HG02610 (cell line): ENCODE measurements at regions not wholly inside any gene's neighbourhood (a gene's known extent, or its start where the extent isn't known, plus 50 kb on each side); places are given as distances from the start of the nearest gene placed in this dataset.

Experiments used
- ATAC-seq: cut with Tn5 transposase; IDR thresholded peaks from one replicate; pipeline ENCODE4 v1.9.1; 2021; ENCODE audit warnings: mild to moderate bottlenecking, moderate library complexity; ENCODE audit not compliant: unreplicated experiment

- no peak for ATAC-seq
Observed at GRCh38 chr16:87183647-87184046, 133.5 kb downstream of the C16orf95 start.

- ATAC-seq = no peak
Observed at GRCh38 chr16:87185308-87185707, 131.9 kb downstream of the C16orf95 start.

DNA sequence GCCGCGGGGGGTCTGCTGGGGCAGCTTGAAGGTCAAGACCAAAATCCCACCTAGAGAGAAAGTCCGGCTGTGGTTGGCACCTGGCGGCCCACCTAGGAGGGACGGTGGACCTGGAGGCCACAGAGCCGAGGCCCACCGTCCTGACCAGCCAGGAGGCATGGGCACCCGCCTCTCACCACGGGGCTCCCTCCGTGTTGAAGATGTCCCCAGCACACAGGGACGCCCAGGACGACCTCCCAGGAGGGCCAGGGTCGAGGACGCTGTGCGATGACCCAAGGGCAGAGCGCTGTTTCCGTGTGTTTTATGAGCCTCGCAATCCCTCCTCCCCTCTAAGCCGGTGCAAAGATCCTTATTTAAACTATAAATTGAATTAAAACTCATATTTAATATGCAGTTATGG, 131.2 kb downstream of the C16orf95 start:
- no peak for ATAC-seq

- ATAC-seq = no peak
Observed at GRCh38 chr16:87186446-87186845, 130.7 kb downstream of the C16orf95 start.

- ATAC-seq = no peak
Observed at GRCh38 chr16:87186876-87187533, 130.2 kb downstream of the C16orf95 start.

GRCh38 chr16:87188104-87188503, 129.1 kb downstream of the C16orf95 start:
- no peak for ATAC-seq

DNA sequence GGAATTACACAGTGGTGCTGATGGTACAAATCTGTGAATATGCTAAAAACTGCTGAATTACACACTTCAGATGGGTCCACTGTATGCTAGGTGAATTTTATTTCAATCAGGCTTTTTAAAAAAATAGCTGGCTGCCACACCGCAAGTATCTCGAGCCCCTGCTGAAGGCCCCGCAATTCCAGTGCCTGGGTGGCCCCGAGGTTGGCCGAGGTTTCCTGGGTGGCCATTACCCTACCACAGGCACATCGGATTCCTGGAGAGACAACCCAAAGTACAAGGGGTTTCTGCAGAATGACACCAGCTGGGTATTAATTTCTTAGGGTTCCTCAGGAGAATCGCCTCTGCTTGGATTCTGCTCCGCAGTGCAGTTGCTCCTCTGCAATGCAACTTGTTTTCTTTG, 127.8 kb downstream of the C16orf95 start:
- no peak for ATAC-seq

GRCh38 chr16:87190288-87191230, 126.6 kb downstream of the C16orf95 start:
- no peak for ATAC-seq

- no peak for ATAC-seq
Observed at GRCh38 chr16:87192452-87193073, 124.6 kb downstream of the C16orf95 start.

DNA sequence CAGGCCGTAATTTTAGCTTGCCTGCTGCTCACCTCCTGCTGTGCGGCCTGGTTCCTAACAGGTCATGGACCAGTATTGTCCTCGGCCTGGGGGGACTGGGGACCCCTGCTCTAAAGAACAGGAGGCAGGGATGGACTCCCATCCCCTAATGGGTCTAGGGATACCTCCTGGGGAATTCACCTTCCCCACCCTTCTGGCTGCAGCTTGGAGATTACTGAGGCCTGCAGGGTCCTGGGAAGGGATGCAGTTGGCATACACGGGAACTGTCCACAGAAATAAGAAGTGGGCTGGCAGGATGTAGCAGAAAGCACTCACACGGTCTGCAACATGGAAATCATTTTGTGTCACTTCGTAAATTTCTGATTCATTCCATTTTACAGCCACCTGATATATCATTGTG, 123.0 kb downstream of the C16orf95 start:
- no peak for ATAC-seq

GRCh38 chr16:87195161-87195560, 122.0 kb downstream of the C16orf95 start:
- ATAC-seq = no peak

- no peak for ATAC-seq
Observed at GRCh38 chr16:87196231-87196630, 121.0 kb downstream of the C16orf95 start.

- ATAC-seq = no peak
Observed at GRCh38 chr16:87196661-87197060, 120.5 kb downstream of the C16orf95 start.

DNA sequence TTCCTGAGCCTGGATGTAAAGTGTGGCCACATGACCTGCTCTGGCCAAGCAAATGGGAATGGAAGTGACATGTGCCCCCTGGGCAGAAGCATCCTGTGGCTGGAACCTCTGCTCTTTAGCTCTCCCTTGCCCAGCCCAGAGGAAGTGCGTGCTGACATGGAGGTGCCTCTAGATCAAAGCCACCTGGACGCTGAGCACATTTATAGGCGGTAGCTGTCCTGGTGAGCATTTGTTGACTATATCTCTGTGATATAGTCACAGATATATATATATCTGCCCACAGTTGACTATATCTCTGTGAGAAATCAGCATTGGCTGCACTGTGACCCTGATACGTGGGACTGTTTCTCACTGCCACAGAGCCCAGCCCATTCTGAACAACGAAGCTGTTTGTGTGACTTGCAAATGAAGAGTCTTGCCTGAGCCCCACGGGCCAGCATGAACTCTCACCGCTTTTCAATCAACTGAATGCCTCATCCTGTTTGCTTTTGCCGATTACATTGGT, 118.8 kb downstream of the C16orf95 start:
- ATAC-seq = no peak

- no peak for ATAC-seq
Observed at GRCh38 chr16:87198881-87199280, 118.3 kb downstream of the C16orf95 start.

DNA sequence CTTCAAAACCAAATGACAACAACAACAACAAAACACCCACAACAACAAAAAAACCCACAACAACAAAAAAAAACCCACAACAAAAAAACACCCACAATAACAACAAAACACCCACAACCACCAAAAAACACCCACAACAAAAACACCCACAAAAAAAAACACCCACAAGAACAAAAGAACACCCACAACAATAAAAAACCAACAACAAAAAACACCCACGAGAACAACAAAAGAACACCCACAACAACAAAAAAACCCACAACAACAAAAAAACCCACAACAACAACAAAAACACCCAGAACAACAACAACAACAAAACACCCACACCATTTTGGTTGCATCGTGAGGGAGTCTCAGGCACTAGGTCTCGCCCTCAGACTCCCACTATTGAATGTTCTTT, 117.8 kb downstream of the C16orf95 start:
- ATAC-seq = no peak

GRCh38 chr16:87199901-87200300, 117.3 kb downstream of the C16orf95 start:
- ATAC-seq = no peak

- ATAC-seq = no peak
Observed at GRCh38 chr16:87200637-87201036, 116.6 kb downstream of the C16orf95 start.

DNA sequence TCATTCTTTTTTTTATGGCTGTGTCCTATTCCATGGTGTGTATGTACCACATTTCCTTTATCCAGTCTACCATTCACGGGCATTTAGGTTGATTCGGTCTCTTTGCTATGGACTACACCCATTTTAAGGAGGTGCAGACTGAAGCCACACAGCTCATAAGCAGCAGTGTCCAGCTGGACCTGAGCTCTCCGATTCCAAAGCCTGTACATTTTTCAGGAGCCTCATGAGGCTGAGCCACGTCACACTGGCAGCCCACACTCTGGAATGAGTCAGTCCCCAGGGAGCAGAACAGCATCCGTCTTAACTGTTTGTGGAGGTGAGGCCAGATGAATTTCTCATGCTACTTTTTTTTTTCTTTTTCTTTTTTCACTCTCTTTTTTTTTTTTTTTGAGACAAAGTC, 116.1 kb downstream of the C16orf95 start:
- ATAC-seq = no peak

- ATAC-seq = no peak
Observed at GRCh38 chr16:87201790-87202189, 115.4 kb downstream of the C16orf95 start.

- ATAC-seq = no peak
Observed at GRCh38 chr16:87202346-87202745, 114.8 kb downstream of the C16orf95 start.
